ENCODE measurements at regions not wholly inside any gene's neighbourhood (a gene's known extent, or its start where the extent isn't known, plus 50 kb on each side); places are given as distances from the start of the nearest gene placed in this dataset.

DNA sequence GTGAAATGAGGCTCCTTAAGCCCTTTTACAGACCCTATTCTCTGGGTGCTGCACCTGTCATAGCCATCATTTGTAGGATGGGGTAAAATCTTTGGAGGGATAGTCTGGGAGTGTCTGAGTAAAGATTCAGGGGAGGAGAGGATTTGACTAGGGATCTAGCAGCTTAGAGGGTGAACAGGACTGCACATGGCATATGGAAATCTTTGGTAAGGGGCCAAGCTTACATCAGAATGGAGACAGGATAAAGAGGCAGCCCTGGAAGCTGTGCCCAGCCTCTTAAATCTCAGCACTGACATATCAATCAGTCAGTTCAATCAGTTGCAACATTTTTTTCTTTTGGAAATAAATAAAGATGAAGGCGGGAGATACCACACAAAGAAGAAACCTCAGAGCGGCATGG lies 301.8 kb upstream of the CADM1 start:
- TF ChIP-seq POLR2A (IDR thresholded peaks at IDR 0.05; ENCODE audit: low read length) (no peak), GATA1 (IDR thresholded peaks at IDR 0.05; ENCODE audit: low read depth, low read length) (no peak)

Data from erythroblast (primary cell).